ENCODE measurements at regions not wholly inside any gene's neighbourhood (a gene's known extent, or its start where the extent isn't known, plus 50 kb on each side); places are given as distances from the start of the nearest gene placed in this dataset.
"Not testable (repeated sequence)": the region's sequence is repeated elsewhere in the genome, so short reads cannot be mapped to it uniquely, and the experiment has no call there.

- DNase-seq: no peak
These were observed 125.0 kb downstream of the ADSS2 start for GRCh38 chr1:244326757-244327156.

GRCh38 chr1:244327533-244327932 is 124.2 kb downstream of the ADSS2 start:
- no peak for DNase-seq

DNA sequence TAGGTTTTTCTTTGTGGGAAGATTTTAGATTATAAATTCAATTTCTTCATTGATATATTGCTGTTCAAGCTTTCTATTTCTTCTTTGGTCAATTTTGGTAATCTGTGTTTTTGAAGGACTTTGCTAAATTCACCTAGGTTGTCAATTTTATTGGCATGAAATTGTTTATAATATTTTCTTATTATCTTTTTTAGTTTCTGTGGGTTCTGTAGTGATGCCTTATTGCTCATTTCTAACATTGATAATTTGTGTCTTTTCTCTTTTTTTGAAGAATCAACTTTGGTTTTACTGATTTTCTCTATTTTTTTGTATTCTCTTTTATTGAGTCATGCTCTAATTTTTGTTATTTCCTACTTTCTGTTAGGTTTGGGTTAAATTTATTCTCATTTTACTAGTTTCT is 123.2 kb downstream of the ADSS2 start:
- no peak for DNase-seq

DNA sequence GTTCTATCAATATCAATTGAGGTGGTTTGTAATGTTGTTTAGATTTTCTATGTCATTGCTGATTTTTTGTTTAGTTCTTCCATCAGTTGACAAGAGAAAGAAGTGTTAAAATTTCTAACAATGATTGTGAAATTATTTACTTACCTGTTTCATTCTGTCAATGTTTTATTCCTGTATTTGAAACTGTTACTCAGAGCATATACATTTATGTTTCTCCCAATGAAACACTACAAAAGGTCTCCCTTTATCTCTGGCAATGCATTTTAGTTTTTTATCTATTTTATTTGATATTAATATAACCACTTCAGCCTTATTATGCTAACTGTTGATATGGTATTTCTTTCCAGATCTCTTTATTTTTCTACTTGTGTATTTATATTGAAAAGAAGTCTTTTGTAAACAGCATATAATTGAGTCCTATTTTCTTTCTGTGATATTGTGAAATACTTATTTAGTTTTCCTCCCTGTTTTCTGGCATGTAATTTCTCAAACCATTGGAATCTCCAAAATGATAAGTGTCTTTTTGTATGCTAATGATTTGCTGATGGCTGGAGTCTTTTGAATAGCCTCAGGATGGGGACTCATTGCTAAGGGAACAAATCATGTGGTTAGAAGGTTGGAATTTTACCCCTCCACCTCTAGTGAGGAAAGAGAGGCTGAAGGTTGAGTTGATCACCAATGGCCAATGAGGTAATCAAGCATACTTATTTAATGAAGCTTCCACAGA is 122.0 kb downstream of the ADSS2 start:
- no peak for DNase-seq

DNA sequence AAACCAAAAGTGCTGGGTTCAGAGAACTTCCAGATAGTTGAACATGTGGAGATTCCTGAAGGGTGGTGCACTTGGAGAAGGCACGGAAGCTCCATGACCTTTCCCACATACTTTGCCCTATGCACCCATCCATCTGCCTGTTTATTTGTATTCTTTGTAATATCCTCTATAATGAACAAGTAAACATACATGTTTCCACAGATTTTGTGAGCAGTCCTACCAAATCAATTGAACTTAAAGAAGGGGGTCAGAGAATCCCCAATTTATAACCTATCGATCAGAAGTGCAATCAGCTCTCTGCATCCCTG is 121.4 kb downstream of the ADSS2 start:
- DNase-seq: no peak

GRCh38 chr1:244332761-244333160 is 118.9 kb downstream of the ADSS2 start:
- DNase-seq: not testable (repeated sequence)

DNA sequence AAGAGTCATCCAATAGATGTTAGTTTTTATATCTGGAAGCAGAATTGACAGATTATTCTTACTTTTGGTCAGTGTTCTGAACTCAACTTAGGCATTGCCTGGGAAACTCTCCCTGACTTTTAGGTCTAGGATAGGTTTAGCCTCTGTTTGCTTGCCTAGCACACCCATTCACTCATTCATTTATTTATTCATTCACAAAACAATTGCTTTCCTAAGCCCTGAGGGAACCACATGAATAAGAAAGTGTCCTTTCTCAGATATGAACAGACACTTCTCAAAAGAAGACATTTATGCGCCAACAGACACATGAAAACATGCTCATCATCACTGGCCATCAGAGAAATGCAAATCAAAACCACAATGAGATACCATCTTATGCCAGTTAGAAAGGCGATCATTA is 117.4 kb downstream of the ADSS2 start:
- not testable (repeated sequence) for DNase-seq

GRCh38 chr1:244334842-244335241 is 116.9 kb downstream of the ADSS2 start:
- not testable (repeated sequence) for DNase-seq

DNA sequence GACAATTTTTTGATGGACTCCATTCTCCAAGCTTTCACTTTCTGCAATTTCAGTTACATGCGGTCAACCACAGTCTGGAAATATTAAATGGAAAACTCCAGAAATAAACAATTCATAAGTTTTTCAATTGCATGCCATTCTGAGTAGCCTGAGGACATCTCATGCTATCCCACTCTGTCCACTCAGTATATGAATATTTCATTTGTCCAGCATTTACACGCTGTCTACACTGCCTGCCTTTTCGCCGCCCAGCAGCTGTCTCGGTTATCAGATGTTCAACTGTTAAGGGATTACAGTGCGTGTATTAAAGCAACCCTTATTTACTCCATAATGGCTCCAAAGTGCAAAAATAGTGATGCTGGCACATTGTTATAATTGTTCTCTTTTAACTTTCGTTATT is 116.3 kb downstream of the ADSS2 start:
- no peak for DNase-seq

GRCh38 chr1:244336232-244336899 is 115.3 kb downstream of the ADSS2 start:
- no peak for DNase-seq

DNA sequence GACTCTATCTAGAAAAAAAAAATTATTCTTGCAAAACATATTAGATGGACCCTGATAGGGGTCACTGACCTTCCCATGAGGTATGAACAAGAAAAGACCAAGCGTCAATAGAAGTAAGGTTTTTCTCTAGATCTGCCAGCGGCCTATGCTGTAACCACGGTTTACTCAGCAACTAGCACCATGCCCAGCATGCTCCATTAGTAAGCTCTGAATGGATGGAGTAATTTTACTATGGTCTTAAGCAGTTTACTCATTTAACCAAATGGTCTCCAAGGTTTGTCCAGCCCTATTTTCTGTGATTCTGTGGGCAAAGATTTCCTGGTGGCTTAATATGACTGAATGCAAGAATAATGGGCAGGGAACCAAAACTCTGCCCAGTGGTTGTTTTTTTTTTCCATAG is 113.9 kb downstream of the ADSS2 start:
- DNase-seq: no peak

GRCh38 chr1:244339073-244339692 is 112.5 kb downstream of the ADSS2 start:
- DNase-seq: no peak

GRCh38 chr1:244339776-244340175 is 111.9 kb downstream of the ADSS2 start:
- DNase-seq: no peak

DNA sequence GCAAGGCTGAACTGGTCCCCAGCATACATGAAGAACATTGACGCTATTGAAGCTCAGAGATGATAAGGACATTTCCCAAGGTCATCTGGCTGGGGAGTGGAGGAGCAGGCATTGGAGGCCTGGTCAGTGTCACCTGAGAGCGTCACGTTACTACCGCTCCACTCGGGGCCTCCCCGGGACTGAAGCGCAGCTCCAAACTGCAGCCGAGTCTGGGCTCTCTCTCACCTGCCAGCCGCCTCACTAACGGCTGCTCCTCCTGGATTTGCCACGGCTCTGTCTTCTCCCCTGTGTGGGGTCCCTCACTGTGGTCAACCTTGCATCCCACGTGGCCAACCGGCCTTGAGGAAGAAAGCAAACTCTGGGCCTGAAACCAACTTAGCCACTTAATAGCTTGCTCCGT is 111.3 kb downstream of the ADSS2 start:
- DNase-seq: no peak

DNA sequence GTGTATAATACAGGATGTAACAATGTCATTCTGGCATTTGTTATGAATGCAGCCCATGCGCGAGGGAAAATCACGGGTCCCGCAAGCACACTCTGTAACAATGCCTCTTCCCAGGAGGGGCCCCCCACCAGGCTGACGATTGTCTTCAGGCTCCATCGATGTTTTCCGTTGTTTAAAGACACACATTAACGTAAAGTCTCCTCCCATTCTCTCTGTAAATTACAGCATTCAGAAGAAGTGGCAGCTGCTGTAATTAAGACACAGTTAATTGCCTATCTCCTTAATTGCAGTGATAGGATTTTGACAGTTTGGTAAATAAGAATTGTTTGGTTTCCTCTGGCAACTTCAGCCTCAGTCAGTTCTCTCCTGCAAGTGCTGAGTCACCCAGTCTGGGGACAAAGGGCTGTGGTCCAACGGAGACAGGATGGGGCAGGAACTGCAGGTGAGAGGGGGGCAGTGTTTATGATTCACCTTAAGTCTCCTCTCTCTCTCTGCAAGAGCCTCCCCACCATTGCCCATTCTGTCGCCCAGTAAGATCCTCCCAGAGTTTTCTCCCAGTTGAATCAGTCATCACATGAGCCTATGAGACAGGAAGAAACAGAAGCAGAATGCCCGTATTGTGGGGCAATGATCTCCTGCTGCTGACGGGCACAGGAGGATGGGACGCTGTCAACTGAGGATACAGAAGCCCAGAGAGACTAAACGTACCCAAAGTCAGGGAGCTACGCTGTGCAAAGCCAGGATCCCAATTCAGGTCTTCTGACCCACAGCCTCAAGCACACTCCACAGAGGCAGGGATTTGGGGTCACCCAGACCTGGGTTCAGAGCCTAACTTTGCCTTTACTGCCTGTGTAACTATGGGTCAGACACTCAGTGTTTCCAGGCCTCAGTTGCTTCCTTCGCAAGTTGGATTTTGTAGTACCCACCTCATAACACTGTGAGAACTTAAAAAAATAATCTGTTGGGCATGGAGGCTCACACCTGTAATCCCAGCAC is 110.0 kb downstream of the ADSS2 start:
- peak; percentile 16 for DNase-seq

DNA sequence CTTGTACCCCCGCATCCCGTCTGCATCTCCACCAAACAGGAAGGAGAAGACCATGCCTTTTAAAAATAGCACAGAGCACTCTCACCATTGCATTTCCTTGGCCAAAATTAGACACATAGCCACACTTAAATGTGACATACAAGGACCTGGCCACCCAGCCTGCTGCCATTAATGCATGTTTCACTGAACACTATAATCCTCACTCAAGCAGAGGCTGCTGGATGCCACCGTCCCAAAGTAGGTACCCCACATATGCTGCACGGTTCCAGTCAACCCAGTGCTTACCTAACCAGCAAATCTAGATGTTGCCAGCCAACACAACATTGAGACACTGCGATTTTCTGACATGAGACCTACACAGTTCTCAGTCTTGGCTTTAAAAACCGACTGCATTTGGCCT is 107.7 kb downstream of the ADSS2 start:
- DNase-seq: no peak

DNA sequence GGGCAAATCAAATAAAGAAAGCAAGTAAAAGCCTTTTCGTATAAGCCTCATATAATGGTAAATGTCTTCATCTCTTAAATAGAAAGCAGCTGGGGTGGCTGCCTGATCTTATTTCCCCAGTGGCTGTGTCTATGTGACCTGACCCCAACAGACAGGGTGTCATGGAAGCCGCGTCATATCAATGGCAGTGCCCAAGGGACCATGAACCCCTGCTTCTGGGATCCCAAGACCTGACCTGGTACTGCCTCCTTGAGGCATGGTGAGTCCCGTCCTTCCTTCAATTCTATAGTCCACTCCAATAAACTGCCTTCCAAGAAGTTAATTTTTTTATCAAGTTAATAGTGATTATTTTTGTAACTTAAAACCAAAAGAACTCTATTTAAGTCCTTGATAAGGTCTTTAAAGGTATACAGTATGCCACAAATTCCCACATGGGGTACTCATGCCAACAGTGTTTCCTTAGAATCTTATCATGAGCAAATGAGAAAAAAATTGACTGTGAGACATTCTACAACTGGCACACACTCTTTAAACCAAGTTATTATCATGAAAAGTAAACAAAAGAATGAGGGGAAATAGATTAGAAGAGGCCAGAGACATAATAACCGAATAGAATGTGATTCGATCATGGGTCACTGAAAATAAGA is 104.6 kb downstream of the ADSS2 start:
- DNase-seq: no peak

DNA sequence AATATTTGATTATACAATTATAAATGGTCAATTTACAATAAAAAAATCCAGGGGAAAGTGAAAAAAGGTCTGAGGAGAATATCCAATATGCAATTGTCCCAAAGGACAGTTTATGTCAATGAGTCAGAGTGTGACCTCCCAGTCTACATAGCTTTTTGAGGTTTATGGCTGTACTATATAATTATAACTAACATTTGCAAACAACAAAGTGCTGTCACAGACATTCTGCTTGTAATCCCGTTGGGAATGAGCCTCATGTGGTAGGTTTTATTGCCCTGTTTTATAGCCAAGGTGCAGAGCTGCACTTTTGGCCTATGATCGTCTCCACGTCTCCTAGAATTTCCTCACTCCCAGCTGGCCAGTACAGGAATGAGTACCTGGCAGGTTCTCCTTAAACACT is 103.8 kb downstream of the ADSS2 start:
- no peak for DNase-seq

DNA sequence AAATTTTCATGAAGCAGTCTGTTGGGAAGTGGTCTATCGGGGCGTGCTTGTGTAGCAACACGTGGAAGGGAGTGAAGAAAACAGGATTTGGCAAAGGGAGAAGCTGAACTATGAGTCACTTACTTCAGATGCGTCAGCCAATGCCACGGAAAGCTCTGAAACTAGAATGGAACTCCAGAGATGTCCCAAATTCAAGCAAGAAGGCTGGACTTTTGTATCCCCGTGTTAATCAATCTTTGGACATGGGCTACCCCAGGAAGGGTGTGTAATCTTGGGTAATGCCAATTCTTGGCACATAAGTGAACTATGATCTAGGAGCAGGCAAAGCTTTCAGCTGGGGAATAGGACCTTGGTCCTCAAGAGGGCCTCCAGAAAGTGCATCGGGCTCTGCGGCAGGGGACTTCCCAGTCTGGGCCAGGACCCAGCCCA is 102.6 kb downstream of the ADSS2 start:
- no peak for DNase-seq

- no peak for DNase-seq
These were observed 102.1 kb downstream of the ADSS2 start for GRCh38 chr1:244349581-244350001.

DNA sequence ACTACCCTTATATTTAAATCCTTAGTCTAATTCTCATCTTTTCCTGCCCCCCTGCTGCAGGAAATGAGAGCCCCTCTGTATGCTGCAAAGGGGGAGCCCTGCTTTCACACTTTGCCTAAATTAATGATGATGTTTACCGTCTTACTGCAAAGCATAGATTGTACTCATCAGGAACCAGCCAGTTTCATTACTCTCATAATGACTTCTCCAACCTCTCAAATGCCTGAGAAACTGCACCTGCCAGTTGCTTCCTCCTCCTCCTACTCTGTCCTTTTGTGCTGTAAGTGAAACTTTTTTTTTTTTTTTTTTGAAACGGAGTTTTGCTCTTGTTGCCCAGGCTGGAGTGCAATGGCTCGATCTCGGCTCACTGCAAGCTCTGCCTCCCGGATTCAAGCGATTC is 101.7 kb downstream of the ADSS2 start:
- DNase-seq: no peak

DNA sequence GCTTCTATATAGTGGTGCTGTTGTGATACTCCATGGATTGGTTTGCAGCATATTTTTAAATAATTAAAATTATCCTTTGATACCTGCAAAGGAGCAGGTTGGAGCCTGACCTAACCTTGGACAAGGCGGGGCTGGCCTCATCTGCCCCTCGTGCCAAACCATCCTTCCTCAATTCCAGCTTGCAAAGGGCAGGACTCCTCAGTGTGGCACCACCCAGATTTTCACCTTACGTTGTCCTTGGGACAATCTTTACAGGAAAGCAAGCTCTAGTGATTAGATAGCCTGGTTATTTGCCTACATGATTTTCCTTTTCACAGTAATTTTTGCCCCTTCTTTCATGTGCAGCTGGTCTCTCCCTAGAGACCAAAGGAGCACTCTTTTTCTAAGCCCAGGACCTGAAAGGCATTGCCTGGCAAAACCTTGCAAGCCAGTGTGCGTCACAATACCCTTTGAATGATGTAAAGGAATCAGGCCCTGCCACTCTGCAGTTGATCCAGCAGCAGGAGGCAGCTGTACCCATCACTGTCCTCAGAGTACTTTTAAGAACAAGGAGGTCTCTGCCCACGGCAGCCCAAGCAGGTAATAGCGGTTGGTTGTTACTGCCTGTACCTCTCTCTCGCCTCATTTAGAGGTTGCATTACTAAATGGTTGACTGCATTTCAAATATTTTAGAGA is 99.4 kb downstream of the ADSS2 start:
- DNase-seq: no peak

All from hematopoietic multipotent progenitor cell treated with erythropoietin and hydrocortisone succinate and interleukin-3 and kit ligand, for 8 days (in vitro differentiated cells).